GM23248 (cell line): ENCODE measurements at regions not wholly inside any gene's neighbourhood (a gene's known extent, or its start where the extent isn't known, plus 50 kb on each side); places are given as distances from the start of the nearest gene placed in this dataset.

Experiments
- EZH2 ChIP-seq: fragments of 200-600 bp; sonication (generic); IDR thresholded peaks from 2 replicates; pipeline ENCODE4 v1.6.1; 2018; ENCODE audit warnings: antibody characterized with exemption, mild to moderate bottlenecking; ENCODE audit not compliant: insufficient read depth, poor library complexity, severe bottlenecking
- EZH2phosphoT487 ChIP-seq: fragments of 200-600 bp; sonication (generic); IDR thresholded peaks from 2 replicates; pipeline ENCODE4 v1.6.1; 2018; ENCODE audit warnings: antibody characterized with exemption, moderate library complexity, mild to moderate bottlenecking, low read depth; ENCODE audit not compliant: insufficient read depth

GRCh38 chr5:28156981-28157380 is 1118.6 kb upstream of the CDH9 start:
- TF ChIP-seq EZH2, result no peak
- no peak for TF ChIP-seq EZH2phosphoT487
